ENCODE measurements at regions not wholly inside any gene's neighbourhood (a gene's known extent, or its start where the extent isn't known, plus 50 kb on each side); places are given as distances from the start of the nearest gene placed in this dataset.

GRCh38 chr5:118006219-118006618 lies 982.1 kb downstream of the DTWD2 start (continued):
- no peak for TF ChIP-seq ZNF462 (CRISPR knock-in tag; IDR thresholded peaks at IDR 0.05)

- Mint-ChIP-seq H3K9me3 (no peaks in the 10 kb centered on the region), H3K4me1 (no peaks in the 10 kb centered on the region)
- H3F3A ChIP-seq (replicated peaks; ENCODE audit: low read depth) = no peaks in the 10 kb centered on the region
- TF ChIP-seq ZNF462 (CRISPR knock-in tag; IDR thresholded peaks at IDR 0.05) = no peak
- no peak for TF ChIP-seq ETS1 (IDR thresholded peaks at IDR 0.05)
- TF ChIP-seq JUNB (IDR thresholded peaks at IDR 0.05; ENCODE audit: unreplicated experiment) = no peak
- no peak for TF ChIP-seq EZH2phosphoT487 (IDR thresholded peaks at IDR 0.05; ENCODE audit: unreplicated experiment)
- TF ChIP-seq EZH2 (IDR thresholded peaks at IDR 0.05; ENCODE audit: low read depth, unreplicated experiment) = no peak
- TF ChIP-seq CTCF (conservative IDR thresholded peaks at IDR 0.05; ENCODE audit: low read depth in 2 of 2) = no peak
Observed at GRCh38 chr5:117999939-118000549, 988.3 kb downstream of the DTWD2 start.

More at GRCh38 chr5:117999939-118000549, 988.3 kb downstream of the DTWD2 start:
- ATAC-seq = no peak
- Histone ChIP-seq H3K79me2 (replicated peaks; ENCODE audit: insufficient read depth) (no peaks in the 10 kb centered on the region), H3K4me1 (ENCODE audit: insufficient read depth) (no peaks in the 10 kb centered on the region), H3K27me3 (ENCODE audit: insufficient read depth) (no peaks in the 10 kb centered on the region), H3K9me2 (ENCODE audit: insufficient read depth) (no peaks in the 10 kb centered on the region), H3K36me3 (ENCODE audit: insufficient read depth) (no peaks in the 10 kb centered on the region), H4K20me1 (replicated peaks; ENCODE audit: insufficient read depth) (no peaks in the 10 kb centered on the region), H3K27ac (ENCODE audit: low read depth) (no peak overlapping the region), H3K4me2 (no peak overlapping the region), H2AFZ (no peak overlapping the region), H3K4me3 (no peak overlapping the region)
- no peaks in the 10 kb centered on the region for H3K36me3 Mint-ChIP-seq (ENCODE audit: low read depth)
- no peak for DNase-seq (ENCODE audit: low spot score)
- H3K4me3 Mint-ChIP-seq = no peak overlapping the region
- H3K27me3 Mint-ChIP-seq (ENCODE audit: insufficient read depth, low read depth, poor library complexity) = peaks cover 1% of the 10 kb centered on the region
- H3K27ac Mint-ChIP-seq = no peak overlapping the region

Measured in GM23338 (cell line).